Astrocyte of the cerebellum (primary cell): ENCODE measurements at regions not wholly inside any gene's neighbourhood (a gene's known extent, or its start where the extent isn't known, plus 50 kb on each side); places are given as distances from the start of the nearest gene placed in this dataset.

ENCODE experiments used
- DNase-seq: peaks from one replicate; pipeline ENCODE4 v3.0.0-alpha.2; 2011; ENCODE audit warnings: low read depth
- H3K4me3 ChIP-seq: 2 replicates; pipeline ENCODE4 v1.5.1; 2011; ENCODE audit warnings: mild to moderate bottlenecking, low read depth, low read length, moderate library complexity
- in situ Hi-C: cut with HindIII; loops from 2 replicates; pipeline ENCODE4 v1.10.0; 2017; ENCODE audit warnings: low sequenced_read_pairs
- TF ChIP-seq, protein P1 (sequence below): IDR thresholded peaks from 2 replicates; pipeline ENCODE4 v1.5.1; 2012; ENCODE audit warnings: low read length, low read depth, moderate library complexity, mild to moderate bottlenecking; ENCODE audit errors: missing control alignments

GRCh38 chr18:7321831-7322230 lies 90.9 kb downstream of the LRRC30 start:
- no peak overlapping the region for H3K4me3 ChIP-seq
- in situ Hi-C loops: loop anchor here (10.0 kb wide), 1 partner anchor 73 kb away; no protein-coding TSS in a partner anchor
- no peak for DNase-seq
- TF ChIP-seq, protein P1, sequence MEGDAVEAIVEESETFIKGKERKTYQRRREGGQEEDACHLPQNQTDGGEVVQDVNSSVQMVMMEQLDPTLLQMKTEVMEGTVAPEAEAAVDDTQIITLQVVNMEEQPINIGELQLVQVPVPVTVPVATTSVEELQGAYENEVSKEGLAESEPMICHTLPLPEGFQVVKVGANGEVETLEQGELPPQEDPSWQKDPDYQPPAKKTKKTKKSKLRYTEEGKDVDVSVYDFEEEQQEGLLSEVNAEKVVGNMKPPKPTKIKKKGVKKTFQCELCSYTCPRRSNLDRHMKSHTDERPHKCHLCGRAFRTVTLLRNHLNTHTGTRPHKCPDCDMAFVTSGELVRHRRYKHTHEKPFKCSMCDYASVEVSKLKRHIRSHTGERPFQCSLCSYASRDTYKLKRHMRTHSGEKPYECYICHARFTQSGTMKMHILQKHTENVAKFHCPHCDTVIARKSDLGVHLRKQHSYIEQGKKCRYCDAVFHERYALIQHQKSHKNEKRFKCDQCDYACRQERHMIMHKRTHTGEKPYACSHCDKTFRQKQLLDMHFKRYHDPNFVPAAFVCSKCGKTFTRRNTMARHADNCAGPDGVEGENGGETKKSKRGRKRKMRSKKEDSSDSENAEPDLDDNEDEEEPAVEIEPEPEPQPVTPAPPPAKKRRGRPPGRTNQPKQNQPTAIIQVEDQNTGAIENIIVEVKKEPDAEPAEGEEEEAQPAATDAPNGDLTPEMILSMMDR: no peak

DNA sequence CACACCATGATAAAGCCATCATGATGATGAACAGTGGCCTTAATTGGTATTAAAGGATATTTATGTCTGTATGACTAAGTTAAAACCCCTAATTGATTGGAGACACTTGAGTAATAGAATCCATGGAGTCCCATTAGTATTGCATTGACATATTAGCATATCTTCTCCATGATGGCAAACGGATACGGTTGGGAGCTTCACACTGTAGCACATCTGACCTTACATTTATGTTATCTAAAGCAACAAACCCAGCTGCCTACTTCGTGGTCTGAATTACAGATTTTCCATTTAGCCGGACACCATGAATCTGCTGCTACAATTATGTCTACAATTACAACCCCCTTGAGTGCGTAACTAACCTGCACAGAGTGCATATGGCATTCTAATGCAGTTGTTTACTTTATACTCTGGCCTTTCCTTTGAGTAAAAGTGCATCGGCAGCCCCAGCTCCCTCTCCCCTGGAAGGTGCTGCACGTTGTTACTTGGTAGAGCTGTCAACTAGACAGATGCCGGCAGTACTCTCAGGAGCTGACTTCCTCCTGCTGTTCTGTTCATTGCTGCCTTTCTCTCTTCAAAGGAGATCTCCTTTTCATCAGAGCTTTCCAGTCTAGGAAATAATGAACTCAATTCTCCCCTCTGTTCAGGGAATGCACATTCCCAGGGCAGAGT lies 92.1 kb downstream of the LRRC30 start:
- in situ Hi-C loops: loop anchor here (10.0 kb wide), 1 partner anchor 72 kb away; no protein-coding TSS in a partner anchor
- DNase-seq: no peak

DNA sequence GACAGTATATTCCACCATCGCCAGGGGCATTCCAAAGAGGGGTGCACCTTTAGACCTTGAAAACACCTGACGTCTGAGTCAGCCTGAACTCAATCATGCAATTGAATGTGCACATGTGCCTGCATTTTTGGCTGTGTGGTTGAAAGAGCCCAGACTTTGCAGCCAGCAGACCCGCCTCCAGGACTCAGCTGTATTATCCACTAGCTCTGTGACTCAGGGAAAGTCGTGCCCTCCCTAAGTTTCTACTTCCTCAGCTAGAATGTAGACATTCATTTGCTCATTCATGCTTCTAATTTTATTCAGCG lies 94.2 kb downstream of the LRRC30 start:
- DNase-seq: no peak
- H3K4me3 ChIP-seq: no peak overlapping the region
- in situ Hi-C loops: loop anchor here (10.0 kb wide), 1 partner anchor 70 kb away; no protein-coding TSS in a partner anchor
- TF ChIP-seq, protein P1: no peak

More for the DNA sequence above, 92.1 kb downstream of the LRRC30 start:
- TF ChIP-seq, protein P1: no peak
- H3K4me3 ChIP-seq: no peak overlapping the region

GRCh38 chr18:7329016-7329415 lies 98.1 kb downstream of the LRRC30 start:
- no peak overlapping the region for H3K4me3 ChIP-seq
- TF ChIP-seq, protein P1: no peak
- in situ Hi-C loops: loop anchor here (10.0 kb wide), 1 partner anchor 66 kb away; no protein-coding TSS in a partner anchor

GRCh38 chr18:7332452-7332851 lies 101.6 kb downstream of the LRRC30 start:
- in situ Hi-C loops: no loop called here
- TF ChIP-seq, protein P1: no peak
- no peak for DNase-seq
- H3K4me3 ChIP-seq: no peak overlapping the region

More at GRCh38 chr18:7329016-7329415, 98.1 kb downstream of the LRRC30 start:
- no peak for DNase-seq

- TF ChIP-seq, protein P1: no peak
- no peak for DNase-seq
- in situ Hi-C loops: no loop called here
- no peak overlapping the region for H3K4me3 ChIP-seq
Measured at GRCh38 chr18:7333025-7333562, 102.2 kb downstream of the LRRC30 start.
